ENCODE measurements at regions not wholly inside any gene's neighbourhood (a gene's known extent, or its start where the extent isn't known, plus 50 kb on each side); places are given as distances from the start of the nearest gene placed in this dataset.

DNA sequence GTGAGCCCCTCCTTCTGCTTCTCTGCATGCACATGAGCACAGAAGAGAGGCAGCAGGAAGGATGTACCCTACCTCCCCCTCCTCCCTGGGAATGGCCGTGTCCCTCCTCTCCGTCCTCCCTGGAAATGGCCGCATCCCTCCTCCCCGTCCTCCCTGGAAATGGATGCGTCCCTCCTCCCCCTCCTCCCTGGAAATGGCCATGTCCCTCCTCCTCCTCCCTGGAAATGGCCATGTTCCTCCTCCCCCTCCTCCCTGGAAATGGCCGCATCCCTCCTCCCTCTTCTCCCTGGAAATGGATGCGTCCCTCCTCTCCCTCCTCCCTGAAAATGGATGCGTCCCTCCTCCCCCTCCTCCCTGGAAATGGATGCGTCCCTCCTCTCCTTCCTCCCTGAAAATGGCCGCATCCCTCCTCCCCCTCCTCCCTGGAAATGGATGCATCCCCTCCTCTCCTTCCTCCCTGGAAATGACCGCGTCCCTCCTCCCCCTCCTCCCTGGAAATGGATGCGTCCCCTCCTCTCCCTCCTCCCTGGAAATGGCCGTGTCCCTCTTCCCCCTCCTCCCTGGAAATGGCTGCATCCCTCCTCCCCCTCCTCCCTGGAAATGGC, 428.6 kb downstream of the AACS start:
- TF ChIP-seq CTCF (conservative IDR thresholded peaks at IDR 0.05) (no peak), EZH2 (IDR thresholded peaks at IDR 0.05; ENCODE audit: low read depth) (no peak)
